ENCODE measurements at regions not wholly inside any gene's neighbourhood (a gene's known extent, or its start where the extent isn't known, plus 50 kb on each side); places are given as distances from the start of the nearest gene placed in this dataset.

GRCh38 chr9:38312406-38312805 is 80.1 kb upstream of the ALDH1B1 start:
- no peak for DNase-seq

- no peak for DNase-seq
Measured at GRCh38 chr9:38311382-38312270, 80.9 kb upstream of the ALDH1B1 start.

DNA sequence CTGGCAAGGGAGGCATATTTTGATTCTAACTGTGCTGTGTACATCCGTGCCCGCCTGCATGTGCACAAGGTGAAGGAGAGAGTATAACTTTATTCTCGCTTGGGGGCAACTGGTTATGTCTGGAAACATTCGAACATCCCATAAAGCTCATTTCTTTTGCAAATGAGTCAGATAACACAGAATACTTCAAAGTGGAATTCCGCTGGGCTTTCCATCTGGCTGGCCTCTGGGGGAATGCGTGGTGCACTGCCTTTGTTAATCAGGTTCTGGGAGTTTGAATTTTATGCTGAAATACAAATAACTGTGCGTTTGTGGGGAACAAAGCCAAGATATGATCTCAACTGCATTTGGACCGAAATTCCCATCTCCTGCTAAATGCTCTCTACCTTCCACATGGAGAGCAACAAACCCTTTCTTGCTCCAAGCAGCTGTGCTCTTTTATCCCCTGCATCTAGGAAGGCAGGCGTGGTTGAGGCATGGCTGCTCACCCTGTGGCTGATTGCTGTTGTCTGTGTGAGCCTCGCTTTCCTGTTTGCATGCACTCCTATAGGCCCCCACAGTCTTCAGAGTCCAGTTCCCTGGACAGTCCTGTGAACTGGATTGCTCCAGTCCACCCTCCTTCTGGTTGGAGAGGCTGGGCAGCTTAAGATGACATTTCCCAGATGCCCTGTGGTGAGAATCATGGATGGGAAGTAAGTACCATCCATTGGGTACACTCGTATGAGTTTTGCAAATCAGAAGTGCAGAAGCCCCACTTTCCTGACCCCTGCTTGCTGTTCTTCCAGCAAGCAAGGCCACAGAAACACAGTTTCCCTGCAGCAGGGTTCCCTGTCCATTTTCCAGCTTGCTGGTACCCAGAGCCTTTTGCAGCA is 82.9 kb upstream of the ALDH1B1 start:
- no peak for DNase-seq

DNA sequence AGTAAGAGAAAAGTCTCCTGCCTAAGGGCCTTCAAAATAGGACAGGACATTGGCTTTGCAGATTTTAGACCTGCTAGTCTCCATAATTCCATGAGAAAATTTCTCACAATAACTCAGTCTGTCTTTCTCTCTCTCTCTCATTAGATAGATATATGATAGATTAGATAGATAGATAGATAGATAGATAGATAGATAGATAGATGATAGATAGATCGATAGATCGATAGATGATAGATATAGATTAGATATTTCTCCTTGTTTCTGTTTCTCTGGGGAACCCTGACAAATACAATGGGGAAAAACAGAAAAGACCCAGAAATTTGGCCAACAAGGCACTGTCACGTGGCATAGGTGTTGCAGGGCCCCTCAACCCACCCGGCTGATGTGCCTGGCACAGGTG is 84.4 kb upstream of the ALDH1B1 start:
- no peak for DNase-seq

GRCh38 chr9:38306899-38307298 is 85.6 kb upstream of the ALDH1B1 start:
- DNase-seq: no peak

DNA sequence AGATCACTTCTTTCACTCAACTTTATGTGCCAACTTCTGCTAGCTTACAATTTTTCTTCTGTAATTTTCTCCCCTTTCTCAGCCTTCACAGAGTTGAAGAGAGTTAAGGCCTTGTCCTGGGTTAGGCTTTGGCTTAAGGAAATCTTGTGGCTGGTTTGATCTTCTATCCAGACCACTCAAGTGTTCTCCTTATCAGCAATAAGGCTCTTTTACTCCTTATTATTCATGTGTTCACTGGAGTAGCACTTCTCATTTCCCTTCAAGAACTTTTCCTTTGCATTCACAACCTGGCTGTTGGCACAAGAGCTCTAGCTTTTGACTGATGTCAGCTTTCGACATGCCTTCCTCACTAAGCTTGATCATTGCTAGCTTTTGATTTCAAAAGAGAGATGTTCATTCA is 86.9 kb upstream of the ALDH1B1 start:
- no peak for DNase-seq

GRCh38 chr9:38301376-38302106 is 91.0 kb upstream of the ALDH1B1 start:
- no peak for DNase-seq

DNA sequence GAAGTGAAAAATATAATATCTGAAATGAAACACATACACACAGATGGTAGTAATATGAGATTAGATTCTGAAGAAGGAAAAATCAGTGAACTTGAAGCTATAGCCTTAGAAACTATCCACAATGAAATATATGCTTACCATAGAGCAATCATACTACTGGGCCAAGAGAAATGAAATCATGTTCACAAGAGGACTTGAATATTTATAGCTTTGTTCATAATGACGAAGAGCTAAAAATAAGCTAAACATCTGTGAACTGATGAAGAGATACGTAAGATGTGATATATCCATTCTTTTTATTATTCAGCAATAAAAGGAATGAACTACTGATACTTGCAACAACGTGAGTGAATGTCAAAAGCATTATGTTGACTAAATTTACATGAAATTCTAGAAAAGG is 92.6 kb upstream of the ALDH1B1 start:
- no peak for DNase-seq

DNA sequence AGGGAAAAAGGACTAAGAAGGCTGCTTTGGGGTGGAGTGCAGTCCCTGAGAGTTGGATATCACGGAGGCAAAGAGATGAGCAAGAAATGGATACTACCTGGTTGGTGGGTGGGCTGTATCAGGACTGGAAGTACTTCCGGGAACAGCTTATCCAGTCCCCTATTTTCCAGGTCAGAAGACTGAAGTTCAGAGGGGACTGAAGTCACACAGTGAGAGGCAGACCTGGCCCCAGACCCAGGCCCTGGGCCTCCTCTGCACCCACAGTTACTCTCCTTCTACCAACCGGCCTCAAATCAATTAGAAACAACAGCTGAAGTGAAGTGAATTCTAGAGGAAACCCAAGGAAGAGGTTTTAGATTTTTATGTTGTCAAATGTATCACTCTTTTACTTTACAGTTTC is 93.6 kb upstream of the ALDH1B1 start:
- no peak for DNase-seq

GRCh38 chr9:38298503-38298902 is 94.0 kb upstream of the ALDH1B1 start:
- DNase-seq: no peak

GRCh38 chr9:38296807-38297206 is 95.7 kb upstream of the ALDH1B1 start:
- no peak for DNase-seq

DNA sequence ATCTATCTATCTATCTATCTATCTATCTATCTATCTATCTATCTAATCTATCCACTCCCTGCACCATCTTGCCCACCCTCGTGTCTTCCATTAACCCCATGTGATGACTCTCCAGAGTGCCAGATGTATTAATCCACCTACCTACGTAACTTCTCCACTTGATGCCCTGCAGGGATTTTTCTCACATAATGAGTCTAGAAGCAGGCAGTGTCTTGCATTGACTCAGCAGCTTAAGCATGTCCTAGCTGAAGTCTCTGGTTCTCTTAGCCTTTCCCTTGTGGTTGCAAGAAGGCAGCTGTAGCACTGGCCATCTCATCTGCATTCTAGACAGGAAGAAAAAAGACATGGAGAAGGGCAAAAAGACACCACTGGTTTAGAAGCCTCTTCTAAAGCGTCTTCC is 96.7 kb upstream of the ALDH1B1 start:
- DNase-seq: no peak

- no peak for DNase-seq
Measured at GRCh38 chr9:38294220-38294960, 98.1 kb upstream of the ALDH1B1 start.

GRCh38 chr9:38293022-38293421 is 99.5 kb upstream of the ALDH1B1 start:
- DNase-seq: no peak

DNA sequence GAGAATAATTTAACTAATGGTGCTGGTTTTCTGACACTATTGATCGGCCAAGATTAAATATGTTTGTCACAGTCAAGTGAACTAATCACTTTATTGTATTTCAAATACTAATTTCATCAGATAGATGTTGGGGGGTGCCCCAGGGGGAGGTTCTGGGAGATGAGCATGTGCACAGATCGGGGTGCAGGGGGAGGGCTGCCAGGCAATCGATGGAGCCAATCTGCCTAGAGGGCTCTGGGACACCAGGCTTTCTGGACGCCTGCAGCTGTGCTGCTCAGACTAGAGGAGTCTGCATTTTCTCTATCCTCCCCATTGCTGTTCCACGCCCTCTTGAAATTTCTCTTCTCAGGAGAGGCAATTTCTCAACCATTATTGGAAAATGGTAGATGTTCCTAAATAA is 100.0 kb upstream of the ALDH1B1 start:
- no peak for DNase-seq

GRCh38 chr9:38289866-38290245 is 102.6 kb upstream of the ALDH1B1 start:
- DNase-seq: no peak

DNA sequence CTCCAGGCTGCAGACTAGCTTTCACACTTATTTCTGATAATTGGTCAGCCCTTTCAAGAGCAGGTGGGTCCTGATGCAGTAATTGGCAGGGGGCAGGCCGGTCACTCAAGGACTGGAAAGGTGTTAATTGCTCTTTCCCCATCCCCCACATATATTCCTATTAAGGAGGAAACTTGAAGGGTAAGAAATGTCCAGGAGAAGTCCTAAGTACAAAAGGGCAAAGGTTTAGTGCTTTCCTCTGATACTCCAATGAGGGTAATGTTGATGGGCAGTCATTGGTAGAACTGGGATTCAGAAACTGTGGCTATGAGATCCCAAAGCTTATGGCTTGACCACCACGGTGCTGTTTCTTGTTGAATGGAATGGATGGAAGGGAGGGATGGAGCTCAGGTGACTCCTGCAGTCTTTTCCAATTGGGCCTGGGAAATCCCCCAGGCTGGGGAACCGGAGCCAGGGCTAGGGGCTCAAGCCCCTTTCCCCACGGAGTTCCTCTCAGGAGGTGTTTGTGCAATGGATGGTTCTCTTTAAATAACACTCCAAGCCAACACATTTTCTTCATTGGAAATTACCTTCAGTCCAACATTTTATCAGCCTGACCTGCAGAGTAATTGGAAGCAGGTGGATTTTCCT is 103.2 kb upstream of the ALDH1B1 start:
- no peak for DNase-seq

GRCh38 chr9:38288502-38288901 is 104.0 kb upstream of the ALDH1B1 start:
- DNase-seq: no peak

- no peak for DNase-seq
Measured at GRCh38 chr9:38287420-38287985, 105.0 kb upstream of the ALDH1B1 start.

DNA sequence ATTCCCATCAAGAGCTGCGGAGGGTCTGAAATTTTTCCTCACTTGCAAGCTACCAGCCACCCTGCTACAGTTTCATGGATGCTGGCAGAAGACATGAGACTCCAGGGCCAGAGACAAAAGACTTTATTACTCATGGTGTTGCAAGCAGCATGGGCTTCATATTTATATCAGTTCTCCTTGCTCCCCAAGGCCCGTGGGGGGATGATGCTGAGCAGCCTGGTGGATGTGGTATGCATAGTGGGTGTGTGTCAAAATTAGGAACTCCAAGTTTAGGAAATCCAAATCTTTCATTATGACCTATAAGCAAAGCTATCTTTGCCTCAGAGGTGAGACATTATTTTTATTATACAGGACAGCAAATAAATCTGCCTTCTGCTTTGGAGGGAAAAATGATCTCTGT is 105.7 kb upstream of the ALDH1B1 start:
- DNase-seq: no peak

DNA sequence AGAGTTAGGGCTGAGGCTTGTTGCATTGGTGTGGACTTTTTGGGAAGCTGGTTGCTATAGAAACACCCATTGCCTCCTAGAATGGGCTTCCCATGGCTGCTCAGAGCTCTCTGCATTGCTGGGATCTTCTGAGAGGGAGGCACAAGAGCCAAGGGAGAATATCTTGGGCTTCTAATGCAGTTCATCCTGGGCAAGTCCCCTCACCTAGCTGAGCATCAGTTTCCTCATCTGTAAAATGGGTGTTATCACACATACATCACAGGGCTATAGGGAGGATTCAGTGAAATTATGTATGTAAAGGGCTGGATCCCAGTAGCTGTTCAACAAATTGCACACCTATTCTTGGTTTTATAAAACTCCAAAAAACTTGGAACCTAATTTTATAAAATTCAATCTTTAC is 106.1 kb upstream of the ALDH1B1 start:
- no peak for DNase-seq

GRCh38 chr9:38285236-38285635 is 107.3 kb upstream of the ALDH1B1 start:
- no peak for DNase-seq

All from suppressor macrophage treated with lipopolysaccharide for 4 hours (primary cell).